HG02970 (cell line): ENCODE measurements at regions not wholly inside any gene's neighbourhood (a gene's known extent, or its start where the extent isn't known, plus 50 kb on each side); places are given as distances from the start of the nearest gene placed in this dataset.

Experiments used
- ATAC-seq: cut with Tn5 transposase; IDR thresholded peaks from one replicate; pipeline ENCODE4 v1.9.1; 2021; ENCODE audit warnings: mild to moderate bottlenecking, moderate library complexity, moderate number of reproducible peaks; ENCODE audit not compliant: unreplicated experiment, low FRiP score

DNA sequence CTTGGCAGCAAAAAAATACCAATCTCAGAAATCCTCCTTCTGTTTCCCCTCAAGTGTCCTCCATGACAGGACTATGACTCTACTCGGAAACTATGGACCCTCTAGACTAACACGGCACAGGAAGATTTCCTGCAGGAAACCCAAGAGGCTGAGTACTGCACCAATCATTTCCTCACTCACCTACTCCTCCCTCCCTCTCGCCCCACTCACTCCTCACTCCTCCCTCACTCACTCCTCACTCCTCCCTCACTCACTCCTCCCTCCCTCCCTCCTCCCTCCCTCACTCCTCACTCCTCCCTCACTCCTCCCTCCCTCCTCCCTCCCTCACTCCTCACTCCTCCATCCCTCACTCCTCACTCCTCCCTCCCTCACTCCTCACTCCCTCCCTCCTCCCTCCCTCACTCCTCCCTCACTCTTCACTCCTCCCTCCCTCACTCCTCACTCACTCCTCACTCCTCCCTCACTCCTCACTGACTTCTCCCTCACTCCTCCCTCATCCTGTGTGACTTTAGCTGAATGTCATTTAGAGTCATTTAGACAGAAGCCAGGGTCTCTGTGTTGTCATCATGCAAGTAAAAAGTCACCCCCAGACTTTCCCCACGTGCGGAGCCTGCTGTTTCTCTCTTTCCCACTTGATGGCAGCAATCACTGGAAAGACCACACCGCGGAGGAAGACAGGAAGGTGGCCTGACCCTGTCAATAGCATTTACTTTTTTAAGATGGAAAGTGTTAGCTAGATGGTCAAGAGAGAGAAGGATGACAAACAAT lies 226.8 kb upstream of the PDE10A start:
- ATAC-seq: no peak

- no peak for ATAC-seq
These were observed 223.1 kb upstream of the PDE10A start for GRCh38 chr6:165886169-165886568.

DNA sequence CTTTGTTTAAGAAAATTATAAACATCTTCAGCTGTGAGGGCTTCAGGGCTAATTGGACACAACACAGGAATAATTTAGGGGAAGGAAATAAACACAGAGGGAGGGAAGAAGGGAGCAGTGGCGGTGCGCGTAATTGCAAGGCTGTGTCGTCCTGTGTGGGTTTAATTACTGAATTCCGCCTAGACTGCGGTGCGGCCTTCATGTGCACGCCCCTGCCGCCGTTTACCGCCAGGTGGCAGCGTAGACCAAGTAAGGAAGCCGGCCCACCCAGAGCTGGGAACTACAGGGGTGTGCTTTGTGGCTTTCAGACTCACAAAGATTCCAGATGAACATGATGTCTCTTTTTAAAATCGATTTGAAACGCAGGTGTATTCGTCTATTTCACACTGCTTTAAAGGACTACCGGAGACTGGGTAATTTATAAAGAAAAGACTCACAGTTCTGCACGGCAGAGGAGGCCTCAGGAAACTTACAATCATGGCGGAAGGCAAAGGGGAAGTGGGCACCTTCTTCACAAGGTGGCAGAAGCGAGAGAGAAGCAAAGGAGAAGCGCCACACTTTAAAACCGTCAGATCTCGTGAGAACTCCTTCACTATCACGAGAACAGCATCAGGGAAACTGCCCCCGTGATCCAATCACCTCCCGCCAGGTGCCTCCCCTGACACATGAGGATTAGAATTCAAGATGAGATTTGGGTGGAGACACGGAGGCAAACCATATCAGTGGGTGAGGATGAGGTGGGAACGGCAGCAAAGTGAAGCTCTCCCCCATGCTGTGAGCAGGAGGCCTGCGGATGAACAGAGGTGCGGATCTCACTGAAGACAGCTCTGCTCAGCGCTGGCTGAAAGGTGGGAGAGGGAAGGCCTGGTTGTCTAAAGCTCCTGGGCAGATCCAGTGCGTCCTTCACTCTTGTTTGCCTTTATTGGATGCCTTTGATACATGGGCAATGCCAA lies 222.0 kb upstream of the PDE10A start:
- ATAC-seq: peak; percentile 95

GRCh38 chr6:165883851-165884640 lies 221.0 kb upstream of the PDE10A start:
- ATAC-seq: no peak

- no peak for ATAC-seq
These were observed 218.8 kb upstream of the PDE10A start for GRCh38 chr6:165881806-165882205.

GRCh38 chr6:165880686-165881085 lies 217.6 kb upstream of the PDE10A start:
- ATAC-seq: no peak

- ATAC-seq: no peak
These were observed 214.7 kb upstream of the PDE10A start for GRCh38 chr6:165877773-165878172.

DNA sequence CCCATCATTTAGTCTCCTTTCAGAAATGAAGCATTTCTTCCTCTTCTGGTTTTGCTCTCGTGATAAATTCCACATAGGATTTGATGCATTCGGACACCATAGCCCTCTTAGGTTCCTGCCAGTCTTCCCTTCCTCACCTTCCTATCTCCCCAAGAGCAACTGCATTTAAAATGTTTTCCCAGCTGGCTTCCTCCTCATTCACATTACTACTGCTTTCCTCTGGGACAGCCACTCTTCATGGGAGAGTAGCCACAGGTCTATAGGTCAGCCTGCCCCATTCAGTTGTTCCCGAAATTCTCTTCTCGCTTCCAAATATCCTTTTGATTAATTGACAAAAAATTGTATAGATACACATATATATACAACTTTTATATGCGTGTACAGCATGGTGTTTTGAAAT lies 214.2 kb upstream of the PDE10A start:
- no peak for ATAC-seq

DNA sequence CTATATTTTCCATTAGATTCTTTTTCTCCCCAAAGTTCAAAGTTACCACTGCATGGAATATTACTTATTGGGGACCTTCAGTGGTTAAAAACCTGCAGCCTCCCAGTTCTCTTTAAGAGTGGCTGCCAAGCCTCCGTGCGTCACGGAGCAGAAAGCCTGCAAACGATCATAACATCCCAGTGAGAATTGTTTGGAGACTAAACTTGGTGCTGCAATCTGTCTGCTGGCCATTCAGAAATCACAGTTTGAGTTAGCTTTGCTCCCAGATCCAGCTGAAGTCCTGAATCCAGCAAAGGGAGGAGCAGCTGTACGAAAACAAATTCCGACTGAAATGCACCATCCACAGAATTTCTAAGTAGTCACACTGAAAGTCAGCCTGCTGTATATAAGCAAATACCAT lies 213.5 kb upstream of the PDE10A start:
- ATAC-seq: no peak

- no peak for ATAC-seq
These were observed 212.9 kb upstream of the PDE10A start for GRCh38 chr6:165875946-165876345.

DNA sequence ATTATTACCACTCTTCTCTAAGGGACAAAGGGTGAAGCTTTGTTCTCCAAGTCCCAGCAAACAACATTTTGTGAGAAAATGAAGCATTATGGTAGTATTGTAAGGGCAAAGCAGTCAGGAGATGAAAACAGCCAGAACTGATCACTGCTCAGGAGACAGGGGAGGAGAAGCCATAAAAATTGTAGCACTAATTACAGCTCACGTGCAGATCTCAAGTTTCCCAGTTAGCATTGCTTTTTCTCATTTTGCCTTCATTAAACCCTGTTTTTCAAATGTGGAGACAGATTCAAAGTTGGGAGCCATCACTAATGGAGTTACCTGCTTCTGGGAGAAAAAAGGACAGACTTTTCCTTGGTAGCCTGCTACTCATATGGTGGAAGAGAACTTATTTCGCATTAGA lies 210.9 kb upstream of the PDE10A start:
- no peak for ATAC-seq

GRCh38 chr6:165872811-165873210 lies 209.8 kb upstream of the PDE10A start:
- ATAC-seq: no peak

DNA sequence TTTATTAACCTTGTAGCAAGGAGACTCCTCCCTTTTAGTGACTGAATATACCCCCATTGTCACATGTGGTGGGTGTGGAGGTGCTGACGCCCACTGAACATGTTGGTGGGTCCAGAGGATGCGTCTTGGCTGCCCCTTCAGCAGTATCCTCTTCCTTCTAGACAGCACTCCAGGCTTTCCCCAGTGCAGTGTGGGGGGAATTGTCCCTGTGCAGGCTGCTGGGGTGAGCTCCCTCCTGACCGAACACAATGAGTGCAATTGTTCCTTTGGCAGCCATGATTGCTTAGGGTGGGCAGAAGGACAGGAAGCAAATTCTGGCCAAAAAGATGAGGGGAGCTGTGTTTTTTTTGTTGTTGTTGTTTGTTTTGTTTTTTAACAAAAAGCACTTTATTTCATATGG lies 209.3 kb upstream of the PDE10A start:
- ATAC-seq: no peak

- ATAC-seq: no peak
These were observed 208.5 kb upstream of the PDE10A start for GRCh38 chr6:165871571-165871970.

- ATAC-seq: no peak
These were observed 206.5 kb upstream of the PDE10A start for GRCh38 chr6:165869526-165869925.

- ATAC-seq: no peak
These were observed 201.9 kb upstream of the PDE10A start for GRCh38 chr6:165864925-165865324.

DNA sequence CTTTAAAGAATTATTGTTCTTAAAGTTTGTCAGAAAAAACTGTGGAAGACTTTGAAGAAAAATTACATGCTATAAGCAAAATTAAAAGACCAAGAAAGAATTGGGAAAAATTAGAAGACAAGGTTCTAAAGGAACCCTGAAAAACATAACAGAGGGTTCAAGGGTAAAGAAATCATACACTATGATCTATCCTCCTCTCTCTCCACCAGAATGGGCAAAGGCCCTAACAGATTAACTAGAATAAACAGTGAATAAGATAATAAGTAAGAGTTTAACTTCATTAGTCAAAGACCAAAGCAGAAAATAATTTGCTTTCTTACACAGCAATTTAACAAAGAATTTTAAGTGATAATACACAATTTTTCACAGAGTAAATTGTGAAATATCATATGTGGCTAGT lies 201.2 kb upstream of the PDE10A start:
- ATAC-seq: no peak

- no peak for ATAC-seq
These were observed 200.8 kb upstream of the PDE10A start for GRCh38 chr6:165863801-165864200.

GRCh38 chr6:165862813-165863212 lies 199.8 kb upstream of the PDE10A start:
- ATAC-seq: no peak

GRCh38 chr6:165861226-165861625 lies 198.2 kb upstream of the PDE10A start:
- no peak for ATAC-seq

DNA sequence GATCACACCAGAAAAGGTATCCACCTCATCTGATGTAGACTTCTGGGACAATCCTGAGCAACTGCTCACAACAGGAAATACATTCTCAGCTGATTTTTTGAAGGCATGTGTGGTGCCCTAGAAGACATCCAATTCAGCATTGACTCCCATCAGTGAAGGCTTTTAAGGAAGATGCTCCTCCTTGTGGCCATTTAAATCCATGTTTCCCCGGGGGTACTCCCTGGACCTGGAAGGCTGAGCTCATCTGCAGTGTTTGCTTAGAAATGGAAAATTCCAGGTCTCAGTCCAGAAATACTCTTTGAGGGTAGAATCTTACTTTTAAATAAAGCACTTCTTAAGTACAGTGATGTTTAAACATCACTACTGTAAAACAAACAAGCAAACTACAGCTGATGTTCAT lies 195.5 kb upstream of the PDE10A start:
- ATAC-seq: no peak
